ENCODE measurements at regions not wholly inside any gene's neighbourhood (a gene's known extent, or its start where the extent isn't known, plus 50 kb on each side); places are given as distances from the start of the nearest gene placed in this dataset.

DNA sequence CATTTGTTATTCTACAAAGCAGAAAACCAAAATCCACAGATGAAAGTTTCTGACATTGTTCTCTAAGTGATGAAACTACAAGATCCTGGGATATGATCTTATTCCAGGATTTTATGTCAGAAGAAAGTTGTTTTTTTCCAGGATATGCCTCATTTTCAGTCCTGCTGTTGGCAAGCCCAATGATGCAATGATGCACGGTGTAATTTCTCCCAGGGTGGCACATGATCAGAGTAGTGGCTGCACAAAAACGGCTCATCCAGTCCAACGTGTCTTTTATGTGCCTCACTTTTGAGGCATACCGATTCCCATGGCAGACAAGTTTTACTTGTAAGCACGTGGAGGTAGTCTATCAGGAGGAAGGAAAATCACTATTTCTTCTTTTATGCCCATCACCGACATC is 302.3 kb upstream of the JAG1 start:
- TF ChIP-seq CTCF (IDR thresholded peaks at IDR 0.05; ENCODE audit: borderline replicate concordance, control extremely low read depth, extremely low read depth, insufficient read depth, missing control alignments) = no peak
- DNase-seq (ENCODE audit: low spot score) = no peak
- in situ Hi-C loops (cut with MboI; ENCODE audit: low sequenced_read_pairs, unreplicated experiment) = no loop called here

GRCh38 chr20:10978019-10978702 is 304.4 kb upstream of the JAG1 start:
- in situ Hi-C loops (cut with MboI; ENCODE audit: low sequenced_read_pairs, unreplicated experiment) = no loop called here
- no peak for DNase-seq (ENCODE audit: low spot score)
- no peak for TF ChIP-seq CTCF (IDR thresholded peaks at IDR 0.05; ENCODE audit: borderline replicate concordance, control extremely low read depth, extremely low read depth, insufficient read depth, missing control alignments)

- DNase-seq (ENCODE audit: low spot score) = no peak
- TF ChIP-seq CTCF (IDR thresholded peaks at IDR 0.05; ENCODE audit: borderline replicate concordance, control extremely low read depth, extremely low read depth, insufficient read depth, missing control alignments) = no peak
- in situ Hi-C loops (cut with MboI; ENCODE audit: low sequenced_read_pairs, unreplicated experiment) = no loop called here
Observed at GRCh38 chr20:10978713-10979112, 304.9 kb upstream of the JAG1 start.

DNA sequence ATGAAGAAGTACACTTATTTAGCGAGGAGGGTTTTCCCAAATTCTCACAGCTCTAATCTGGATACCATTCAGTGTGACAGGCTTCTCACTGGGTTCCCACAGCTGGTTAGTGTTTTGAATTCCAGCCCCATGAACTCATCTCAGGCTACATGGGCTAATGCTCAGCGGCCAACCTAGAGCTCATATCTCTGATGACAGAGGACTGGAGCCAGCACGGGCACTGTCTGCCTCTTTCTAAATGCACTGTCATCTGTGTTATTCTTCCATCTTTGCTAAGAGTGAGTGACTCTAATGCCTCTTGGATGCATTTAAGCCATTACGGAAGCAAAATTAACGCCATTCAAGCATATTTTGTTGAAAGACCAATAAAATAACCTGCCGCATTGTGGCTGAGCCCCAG is 308.9 kb upstream of the JAG1 start:
- no peak for DNase-seq (ENCODE audit: low spot score)
- no peak for TF ChIP-seq CTCF (IDR thresholded peaks at IDR 0.05; ENCODE audit: borderline replicate concordance, control extremely low read depth, extremely low read depth, insufficient read depth, missing control alignments)
- in situ Hi-C loops (cut with MboI; ENCODE audit: low sequenced_read_pairs, unreplicated experiment) = no loop called here

DNA sequence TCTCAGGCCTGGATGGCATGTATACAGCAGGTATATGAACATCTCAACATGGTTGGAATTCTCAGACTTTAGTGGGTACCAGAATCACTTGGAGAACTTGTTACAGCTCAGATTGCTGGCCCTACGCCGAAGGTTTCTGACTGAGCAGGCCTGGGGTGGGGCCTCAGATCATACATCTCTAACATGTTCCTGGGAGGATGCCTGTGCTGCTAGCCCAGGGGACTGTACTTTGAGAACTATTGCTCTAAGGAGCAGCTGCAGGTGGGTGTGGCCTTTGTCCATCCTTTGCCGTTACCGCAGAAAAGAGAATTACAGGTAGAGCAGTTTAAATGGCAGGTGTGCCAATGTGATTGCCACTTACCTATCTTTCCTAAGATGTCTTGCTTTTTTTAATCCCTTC is 310.5 kb upstream of the JAG1 start:
- in situ Hi-C loops (cut with MboI; ENCODE audit: low sequenced_read_pairs, unreplicated experiment) = no loop called here
- TF ChIP-seq CTCF (IDR thresholded peaks at IDR 0.05; ENCODE audit: borderline replicate concordance, control extremely low read depth, extremely low read depth, insufficient read depth, missing control alignments) = no peak
- DNase-seq (ENCODE audit: low spot score) = no peak

DNA sequence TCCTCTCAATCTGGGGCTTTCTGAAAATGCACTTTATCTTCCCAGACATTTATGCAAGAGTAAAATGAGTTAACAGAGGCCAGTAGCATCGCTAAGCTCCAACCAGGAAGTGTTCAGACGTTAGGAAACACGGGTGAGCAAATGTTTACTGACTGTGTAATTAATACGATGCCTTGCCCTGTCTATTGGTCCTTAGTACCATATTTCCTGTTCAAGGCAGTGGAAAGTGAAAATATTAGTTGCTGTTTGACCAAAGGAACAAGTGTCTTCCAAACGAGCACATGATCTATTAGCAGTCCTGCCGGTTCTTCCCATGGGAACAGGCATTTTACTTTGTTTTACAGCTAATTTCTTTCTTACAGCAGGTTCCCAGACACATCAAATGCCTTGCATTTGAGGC is 311.1 kb upstream of the JAG1 start:
- DNase-seq (ENCODE audit: low spot score) = no peak
- no peak for TF ChIP-seq CTCF (IDR thresholded peaks at IDR 0.05; ENCODE audit: borderline replicate concordance, control extremely low read depth, extremely low read depth, insufficient read depth, missing control alignments)
- in situ Hi-C loops (cut with MboI; ENCODE audit: low sequenced_read_pairs, unreplicated experiment) = no loop called here

All from GM13976 (cell line).